KMS-11 (cell line): ENCODE measurements at regions not wholly inside any gene's neighbourhood (a gene's known extent, or its start where the extent isn't known, plus 50 kb on each side); places are given as distances from the start of the nearest gene placed in this dataset.
"Not testable (repeated sequence)": the region's sequence is repeated elsewhere in the genome, so short reads cannot be mapped to it uniquely, and the experiment has no call there.

ENCODE experiments used
- H2AFZ ChIP-seq: fragments of 200-600 bp; sonication (generic); 2 replicates; pipeline ENCODE4 v1.6.1; 2016; ENCODE audit warnings: antibody characterized with exemption, mixed run types, low read depth
- H3K27ac ChIP-seq: fragments of 200-600 bp; sonication (generic); 2 replicates; pipeline ENCODE4 v1.6.1; 2016; ENCODE audit warnings: mild to moderate bottlenecking, mixed run types
- H3K27me3 ChIP-seq: fragments of 200-600 bp; sonication (generic); 2 replicates; pipeline ENCODE4 v1.6.1; 2017; ENCODE audit warnings: mild to moderate bottlenecking, low read depth, mixed run types, moderate library complexity; ENCODE audit not compliant: insufficient read depth
- H3K36me3 ChIP-seq: fragments of 200-600 bp; sonication (generic); 2 replicates; pipeline ENCODE4 v1.6.1; 2017; ENCODE audit warnings: mild to moderate bottlenecking, mixed run types; ENCODE audit not compliant: insufficient read depth
- H3K4me1 ChIP-seq: fragments of 200-600 bp; sonication (generic); 2 replicates; pipeline ENCODE4 v1.6.1; 2016; ENCODE audit warnings: mild to moderate bottlenecking, low read depth, mixed run types; ENCODE audit not compliant: poor library complexity, severe bottlenecking
- H3K4me2 ChIP-seq: fragments of 200-600 bp; sonication (generic); 2 replicates; pipeline ENCODE4 v1.7.0; 2016; ENCODE audit warnings: mild to moderate bottlenecking, mixed run types
- H3K4me3 ChIP-seq: fragments of 200-600 bp; sonication (generic); IDR thresholded peaks from 2 replicates; pipeline ENCODE4 v1.6.1; 2017; ENCODE audit warnings: low read depth, low read length, mixed read lengths; ENCODE audit not compliant: insufficient read depth
- H3K79me2 ChIP-seq: fragments of 200-600 bp; sonication (generic); 2 replicates; pipeline ENCODE4 v1.6.1; 2016; ENCODE audit warnings: low read depth, mixed run types; ENCODE audit not compliant: insufficient read depth
- H3K9ac ChIP-seq: fragments of 200-600 bp; sonication (generic); 2 replicates; pipeline ENCODE4 v1.6.1; 2016; ENCODE audit warnings: mild to moderate bottlenecking, mixed run types
- H4K20me1 ChIP-seq: fragments of 200-600 bp; sonication (generic); 2 replicates; pipeline ENCODE4 v1.6.1; 2016; ENCODE audit warnings: mild to moderate bottlenecking, mixed run types; ENCODE audit not compliant: insufficient read depth
- CTCF ChIP-seq: fragments of 200-600 bp; sonication (generic); conservative IDR thresholded peaks from 2 replicates; pipeline ENCODE4 v1.6.1; 2017; ENCODE audit warnings: low read depth, mild to moderate bottlenecking, antibody characterized with exemption, low read length, moderate library complexity, mixed read lengths

GRCh38 chr3:193822492-193823212 lies 229.6 kb downstream of the OPA1 start:
- Histone ChIP-seq H3K9ac (no peak overlapping the region), H3K4me2 (no peak overlapping the region), H3K4me1 (no peaks in the 10 kb centered on the region), H3K27me3 (no peaks in the 10 kb centered on the region), H3K79me2 (no peaks in the 10 kb centered on the region), H3K36me3 (no peaks in the 10 kb centered on the region), H4K20me1 (no peaks in the 10 kb centered on the region), H3K4me3 (no peak overlapping the region), H2AFZ (no peak overlapping the region), H3K27ac (no peak overlapping the region)
- TF ChIP-seq CTCF, result no peak

- H2AFZ ChIP-seq, H3K4me3 ChIP-seq, H3K27me3 ChIP-seq, H3K36me3 ChIP-seq, H3K79me2 ChIP-seq, H3K4me2 ChIP-seq, H3K27ac ChIP-seq, H3K4me1 ChIP-seq, H3K9ac ChIP-seq, H4K20me1 ChIP-seq: not testable (repeated sequence)
These were observed 230.2 kb downstream of the OPA1 start for GRCh38 chr3:193823213-193823605.

- Histone ChIP-seq H3K4me3 (no peak overlapping the region), H3K79me2 (no peaks in the 10 kb centered on the region), H3K9ac (no peak overlapping the region), H2AFZ (no peak overlapping the region), H3K4me2 (no peak overlapping the region), H4K20me1 (no peaks in the 10 kb centered on the region), H3K27ac (no peak overlapping the region), H3K4me1 (no peaks in the 10 kb centered on the region), H3K36me3 (no peaks in the 10 kb centered on the region), H3K27me3 (no peaks in the 10 kb centered on the region)
- TF ChIP-seq CTCF, result no peak
These were observed 231.4 kb downstream of the OPA1 start for GRCh38 chr3:193824365-193824764.

- TF ChIP-seq CTCF, result no peak
- Histone ChIP-seq H3K4me3 (no peak overlapping the region), H3K27ac (no peak overlapping the region), H3K4me1 (no peaks in the 10 kb centered on the region), H3K9ac (no peak overlapping the region), H3K36me3 (no peaks in the 10 kb centered on the region), H3K4me2 (no peak overlapping the region), H3K27me3 (no peaks in the 10 kb centered on the region), H2AFZ (no peak overlapping the region), H4K20me1 (no peaks in the 10 kb centered on the region), H3K79me2 (no peaks in the 10 kb centered on the region)
These were observed 232.6 kb downstream of the OPA1 start for GRCh38 chr3:193825617-193826016.

GRCh38 chr3:193826159-193826795 lies 233.3 kb downstream of the OPA1 start:
- Histone ChIP-seq H3K9ac (no peak overlapping the region), H3K79me2 (no peaks in the 10 kb centered on the region), H3K4me3 (no peak overlapping the region), H3K27me3 (no peaks in the 10 kb centered on the region), H3K36me3 (no peaks in the 10 kb centered on the region), H2AFZ (no peak overlapping the region), H3K4me1 (no peaks in the 10 kb centered on the region), H4K20me1 (no peaks in the 10 kb centered on the region), H3K27ac (no peak overlapping the region), H3K4me2 (no peak overlapping the region)
- TF ChIP-seq CTCF, result no peak
